ENCODE measurements at regions not wholly inside any gene's neighbourhood (a gene's known extent, or its start where the extent isn't known, plus 50 kb on each side); places are given as distances from the start of the nearest gene placed in this dataset.

GRCh38 chr13:76735641-76736040 is 150.6 kb downstream of the KCTD12 start:
- no peaks in the 10 kb centered on the region for H3K9me3 ChIP-seq
- no peaks in the 10 kb centered on the region for H3K4me1 ChIP-seq
- ATAC-seq = no peak
- 64 to 81% methylated on average over 3 of the region's 3 CpGs for WGBS, 2 donors (ENCODE audit: low coverage in 1 of 2)
- no peaks in the 10 kb centered on the region for H3K27me3 ChIP-seq
- no peak overlapping the region for H3K27ac ChIP-seq
- no peak for TF ChIP-seq EP300 (IDR thresholded peaks at IDR 0.05)
- no peak for TF ChIP-seq POLR2A (IDR thresholded peaks at IDR 0.05)
- no peak for TF ChIP-seq CTCF (IDR thresholded peaks at IDR 0.05)
- no peak for TF ChIP-seq POLR2AphosphoS5 (IDR thresholded peaks at IDR 0.05)
- H3K36me3 ChIP-seq = no peaks in the 10 kb centered on the region
- no peak overlapping the region for H3K4me3 ChIP-seq

GRCh38 chr13:76733671-76734070 is 152.5 kb downstream of the KCTD12 start:
- Histone ChIP-seq H3K27ac (no peak overlapping the region), H3K4me3 (no peak overlapping the region), H3K27me3 (no peaks in the 10 kb centered on the region), H3K36me3 (no peaks in the 10 kb centered on the region), H3K9me3 (no peaks in the 10 kb centered on the region), H3K4me1 (no peaks in the 10 kb centered on the region)
- TF ChIP-seq CTCF (IDR thresholded peaks at IDR 0.05) (no peak), EP300 (IDR thresholded peaks at IDR 0.05) (no peak), POLR2AphosphoS5 (IDR thresholded peaks at IDR 0.05) (no peak), POLR2A (IDR thresholded peaks at IDR 0.05) (no peak)
- no peak for ATAC-seq
- WGBS, 2 donors (ENCODE audit: low coverage in 1 of 2) = 80 to 97% methylated on average over 1 to 3 of the region's 3 CpGs

GRCh38 chr13:76732367-76732766 is 153.8 kb downstream of the KCTD12 start:
- Histone ChIP-seq H3K27ac (no peak overlapping the region), H3K4me3 (no peak overlapping the region), H3K9me3 (no peaks in the 10 kb centered on the region), H3K27me3 (no peaks in the 10 kb centered on the region), H3K4me1 (no peaks in the 10 kb centered on the region), H3K36me3 (no peaks in the 10 kb centered on the region)
- TF ChIP-seq POLR2AphosphoS5 (IDR thresholded peaks at IDR 0.05) (no peak), POLR2A (IDR thresholded peaks at IDR 0.05) (no peak), CTCF (IDR thresholded peaks at IDR 0.05) (no peak), EP300 (IDR thresholded peaks at IDR 0.05) (no peak)
- 88% methylated on average over 2 of the region's 2 CpGs; no CpG with 5 or more reads in 1 of the 2 donors for WGBS, 2 donors (ENCODE audit: low coverage in 1 of 2)
- no peak for ATAC-seq

- Histone ChIP-seq H3K4me3 (no peak overlapping the region), H3K4me1 (peaks cover 0 to 7% (median 0%) of the 10 kb centered on the region in 3 donors), H3K27me3 (no peaks in the 10 kb centered on the region), H3K27ac (no peak overlapping the region), H3K9me3 (no peaks in the 10 kb centered on the region), H3K36me3 (no peaks in the 10 kb centered on the region)
- 63 to 66% methylated on average over 4 of the region's 4 CpGs for WGBS, 2 donors (ENCODE audit: low coverage in 1 of 2)
- TF ChIP-seq EP300 (IDR thresholded peaks at IDR 0.05) = no peak
- ATAC-seq = no peak
Measured at GRCh38 chr13:76730220-76730619, 156.0 kb downstream of the KCTD12 start.

- H3K4me3 ChIP-seq = no peak overlapping the region
- no peaks in the 10 kb centered on the region for H3K36me3 ChIP-seq
- peaks cover 0 to 12% (median 0%) of the 10 kb centered on the region in 3 donors for H3K4me1 ChIP-seq
- no peaks in the 10 kb centered on the region for H3K9me3 ChIP-seq
- H3K27me3 ChIP-seq = no peaks in the 10 kb centered on the region
- ATAC-seq = no peak
- H3K27ac ChIP-seq = no peak overlapping the region
- WGBS, 2 donors (ENCODE audit: low coverage in 1 of 2) = 89% methylated on average over 1 of the region's 1 CpG; no CpG with 5 or more reads in 1 of the 2 donors
- TF ChIP-seq POLR2AphosphoS5 (IDR thresholded peaks at IDR 0.05) (no peak), EP300 (IDR thresholded peaks at IDR 0.05) (no peak), CTCF (IDR thresholded peaks at IDR 0.05) (no peak), POLR2A (IDR thresholded peaks at IDR 0.05) (no peak)
Measured at GRCh38 chr13:76729691-76730090, 156.5 kb downstream of the KCTD12 start.
